ENCODE measurements at regions not wholly inside any gene's neighbourhood (a gene's known extent, or its start where the extent isn't known, plus 50 kb on each side); places are given as distances from the start of the nearest gene placed in this dataset.

- Mint-ChIP-seq H3K4me1 (peaks cover 25% of the 10 kb centered on the region), H3K27me3 (ENCODE audit: insufficient read depth) (no peaks in the 10 kb centered on the region), H3K9me3 (peaks cover 6% of the 10 kb centered on the region), H3K4me3 (no peak overlapping the region), H3K36me3 (ENCODE audit: low read depth) (no peaks in the 10 kb centered on the region), H3K27ac (no peak overlapping the region)
- DNase-seq = no peak
- Histone ChIP-seq H3K9ac (ENCODE audit: extremely low read depth, low read length, poor library complexity, severe bottlenecking) (no peak overlapping the region), H3K27ac (ENCODE audit: low read depth, low read length) (no peak overlapping the region), H3K36me3 (ENCODE audit: control insufficient read depth, insufficient read depth, low read length) (no peaks in the 10 kb centered on the region), H3K4me3 (ENCODE audit: low read length) (no peak overlapping the region), H3K4me1 (ENCODE audit: control insufficient read depth, insufficient read depth, low read length) (peaks cover 12% of the 10 kb centered on the region), H3K9me3 (ENCODE audit: control insufficient read depth, low read length) (peaks cover 4% of the 10 kb centered on the region), H3K27me3 (ENCODE audit: control insufficient read depth, insufficient read depth, low read length, poor library complexity, severe bottlenecking) (no peaks in the 10 kb centered on the region)
- no peak for TF ChIP-seq CTCF (conservative IDR thresholded peaks at IDR 0.05)
- WGBS, 2 experiments (ENCODE audit: insufficient coverage in 1 of 2, insufficient read length in 1 of 2) = 85 to 93% methylated on average over 3 of the region's 3 CpGs
Measured at GRCh38 chr12:47362126-47362705, 282.5 kb upstream of the AMIGO2 start.

GRCh38 chr12:47361389-47362021, 281.7 kb upstream of the AMIGO2 start:
- Histone ChIP-seq H3K4me1 (ENCODE audit: control insufficient read depth, insufficient read depth, low read length) (peaks cover 12% of the 10 kb centered on the region), H3K27me3 (ENCODE audit: control insufficient read depth, insufficient read depth, low read length, poor library complexity, severe bottlenecking) (no peaks in the 10 kb centered on the region), H3K36me3 (ENCODE audit: control insufficient read depth, insufficient read depth, low read length) (no peaks in the 10 kb centered on the region), H3K9ac (ENCODE audit: extremely low read depth, low read length, poor library complexity, severe bottlenecking) (no peak overlapping the region), H3K4me3 (ENCODE audit: low read length) (no peak overlapping the region), H3K9me3 (ENCODE audit: control insufficient read depth, low read length) (peaks cover 4% of the 10 kb centered on the region), H3K27ac (ENCODE audit: low read depth, low read length) (no peak overlapping the region)
- no peak overlapping the region for H3K4me3 Mint-ChIP-seq
- H3K27ac Mint-ChIP-seq = no peak overlapping the region
- H3K9me3 Mint-ChIP-seq = peaks cover 6% of the 10 kb centered on the region
- WGBS, 2 experiments (ENCODE audit: insufficient coverage in 1 of 2, insufficient read length in 1 of 2) = 60 to 94% methylated on average over 1 to 7 of the region's 7 CpGs
- no peak for TF ChIP-seq CTCF (conservative IDR thresholded peaks at IDR 0.05)
- peak; percentile 68 for DNase-seq
- no peaks in the 10 kb centered on the region for H3K36me3 Mint-ChIP-seq (ENCODE audit: low read depth)
- peaks cover 25% of the 10 kb centered on the region for H3K4me1 Mint-ChIP-seq
- no peaks in the 10 kb centered on the region for H3K27me3 Mint-ChIP-seq (ENCODE audit: insufficient read depth)

GRCh38 chr12:47360771-47361388, 281.1 kb upstream of the AMIGO2 start:
- Histone ChIP-seq H3K4me1 (ENCODE audit: control insufficient read depth, insufficient read depth, low read length) (peaks cover 12% of the 10 kb centered on the region), H3K36me3 (ENCODE audit: control insufficient read depth, insufficient read depth, low read length) (no peaks in the 10 kb centered on the region), H3K27ac (ENCODE audit: low read depth, low read length) (no peak overlapping the region), H3K4me3 (ENCODE audit: low read length) (no peak overlapping the region), H3K9me3 (ENCODE audit: control insufficient read depth, low read length) (peaks cover 4% of the 10 kb centered on the region), H3K9ac (ENCODE audit: extremely low read depth, low read length, poor library complexity, severe bottlenecking) (no peak overlapping the region), H3K27me3 (ENCODE audit: control insufficient read depth, insufficient read depth, low read length, poor library complexity, severe bottlenecking) (no peaks in the 10 kb centered on the region)
- H3K36me3 Mint-ChIP-seq (ENCODE audit: low read depth) = no peaks in the 10 kb centered on the region
- H3K9me3 Mint-ChIP-seq = peaks cover 6% of the 10 kb centered on the region
- no peak overlapping the region for H3K27ac Mint-ChIP-seq
- TF ChIP-seq CTCF (conservative IDR thresholded peaks at IDR 0.05) = no peak
- WGBS, 2 experiments (ENCODE audit: insufficient coverage in 1 of 2, insufficient read length in 1 of 2) = 49 to 80% methylated on average over 1 to 4 of the region's 4 CpGs
- DNase-seq = no peak
- H3K27me3 Mint-ChIP-seq (ENCODE audit: insufficient read depth) = no peaks in the 10 kb centered on the region
- no peak overlapping the region for H3K4me3 Mint-ChIP-seq
- H3K4me1 Mint-ChIP-seq = peaks cover 25% of the 10 kb centered on the region

All from endodermal cell (in vitro differentiated cells).